ENCODE measurements at regions not wholly inside any gene's neighbourhood (a gene's known extent, or its start where the extent isn't known, plus 50 kb on each side); places are given as distances from the start of the nearest gene placed in this dataset.
"Not testable (repeated sequence)": the region's sequence is repeated elsewhere in the genome, so short reads cannot be mapped to it uniquely, and the experiment has no call there.

- no peak for DNase-seq (ENCODE audit: low read depth in 2 of 2)
Observed at GRCh38 chrX:52261125-52261462, 76.4 kb downstream of the MAGED4 start.

GRCh38 chrX:52261463-52262194 is 76.9 kb downstream of the MAGED4 start:
- DNase-seq (ENCODE audit: low read depth in 2 of 2), result peak; percentile 70 to 81

DNA sequence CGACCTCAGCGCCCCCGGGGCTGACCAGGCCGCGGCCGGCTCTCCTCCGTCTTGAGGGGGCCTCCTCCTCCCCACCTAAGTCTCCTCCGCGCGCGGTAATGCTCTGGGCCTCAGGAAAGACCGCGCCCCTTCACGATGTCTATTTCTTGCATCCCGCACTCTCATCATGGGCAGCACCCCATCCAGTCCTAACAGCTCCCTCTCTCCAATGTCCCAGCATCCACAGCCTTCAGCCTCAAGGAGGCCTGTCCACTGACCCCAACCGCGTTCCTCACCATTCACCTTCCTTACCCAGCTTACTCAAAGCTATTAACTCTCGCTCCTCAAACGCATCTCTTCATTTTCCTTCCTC is 77.5 kb downstream of the MAGED4 start:
- DNase-seq (ENCODE audit: low read depth in 2 of 2), result no peak

- DNase-seq (ENCODE audit: low read depth in 2 of 2), result no peak
Observed at GRCh38 chrX:52263417-52263816, 78.7 kb downstream of the MAGED4 start.

GRCh38 chrX:52265713-52266112 is 81.0 kb downstream of the MAGED4 start:
- DNase-seq (ENCODE audit: low read depth in 2 of 2), result no peak

- not testable (repeated sequence) for DNase-seq (ENCODE audit: low read depth in 2 of 2)
Observed at GRCh38 chrX:52268502-52268901, 83.8 kb downstream of the MAGED4 start.

DNA sequence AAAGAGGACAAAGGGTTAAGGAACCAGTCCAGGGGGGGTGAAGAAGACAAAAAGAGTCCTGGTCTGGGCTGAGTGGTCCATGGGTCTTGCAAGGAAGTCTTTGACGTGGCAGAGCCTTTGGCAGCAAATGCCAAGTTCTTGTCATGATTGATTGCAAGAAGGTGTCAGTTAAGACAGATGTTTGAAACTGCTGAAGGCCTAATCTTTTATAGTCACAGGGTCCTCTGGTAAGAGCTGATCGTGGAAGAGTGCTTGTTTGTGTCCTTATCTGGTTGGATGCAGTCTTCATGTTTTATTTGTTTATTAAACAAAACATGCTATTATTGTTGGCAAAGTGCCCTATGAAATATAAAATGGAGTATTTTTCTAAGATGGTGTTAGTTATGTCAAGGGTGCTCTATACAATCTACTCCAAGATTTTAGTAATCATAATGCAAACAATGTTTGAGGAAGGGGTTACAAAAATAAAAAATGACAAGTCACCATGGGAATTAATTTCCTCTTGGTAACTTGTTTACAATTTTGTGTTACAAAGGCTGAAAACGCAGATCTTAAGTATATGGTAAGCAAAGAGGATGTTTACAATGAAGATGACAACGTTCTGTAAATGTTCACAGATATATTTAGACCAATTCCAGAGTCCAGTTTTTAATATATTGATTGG is 85.9 kb downstream of the MAGED4 start:
- no peak for DNase-seq (ENCODE audit: low read depth in 2 of 2)

DNA sequence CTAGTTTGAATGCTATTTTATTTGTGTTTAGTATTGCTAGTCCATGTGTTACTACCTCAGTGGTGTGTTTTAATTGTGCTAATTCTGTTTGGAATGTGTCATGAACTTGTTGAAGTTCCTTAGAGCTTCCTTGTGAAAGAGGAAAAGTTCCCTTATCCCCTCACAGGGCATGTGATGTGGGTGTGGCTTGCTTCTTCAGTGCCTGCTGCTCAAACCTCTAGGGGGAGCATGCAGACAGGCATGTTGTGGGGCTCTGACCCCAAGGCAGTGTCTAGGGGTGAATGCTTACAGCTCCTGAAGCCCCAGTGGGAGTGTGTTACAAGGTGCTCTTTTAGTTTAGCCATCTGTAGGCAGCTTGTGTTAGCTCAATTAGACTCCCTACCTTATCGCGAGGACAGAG is 86.5 kb downstream of the MAGED4 start:
- DNase-seq (ENCODE audit: low read depth in 2 of 2), result no peak

GRCh38 chrX:52277666-52278065 is 91.2 kb upstream of the XAGE2 start:
- DNase-seq (ENCODE audit: low read depth in 2 of 2), result no peak

DNA sequence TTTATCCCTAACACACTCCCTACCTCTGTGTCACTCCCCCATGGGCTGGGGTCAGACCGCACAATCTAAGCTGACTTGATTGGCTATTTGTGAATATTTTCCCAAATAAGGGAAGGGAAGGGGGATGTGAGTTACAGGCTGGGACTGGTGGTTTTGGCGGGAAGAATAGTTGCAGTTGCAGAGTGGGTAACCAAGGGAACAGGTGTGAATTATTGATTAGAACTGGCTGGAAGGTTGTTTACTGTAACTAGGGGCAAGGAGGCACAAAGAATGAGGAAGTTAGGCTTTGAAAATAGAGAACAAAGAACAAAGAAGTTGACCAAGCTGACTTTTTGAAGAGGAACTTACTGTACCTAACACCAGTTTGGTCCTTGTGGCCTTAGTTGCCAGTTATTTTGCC is 88.0 kb upstream of the XAGE2 start:
- DNase-seq (ENCODE audit: low read depth in 2 of 2), result no peak

- no peak for DNase-seq (ENCODE audit: low read depth in 2 of 2)
Observed at GRCh38 chrX:52284865-52285264, 84.0 kb upstream of the XAGE2 start.

DNA sequence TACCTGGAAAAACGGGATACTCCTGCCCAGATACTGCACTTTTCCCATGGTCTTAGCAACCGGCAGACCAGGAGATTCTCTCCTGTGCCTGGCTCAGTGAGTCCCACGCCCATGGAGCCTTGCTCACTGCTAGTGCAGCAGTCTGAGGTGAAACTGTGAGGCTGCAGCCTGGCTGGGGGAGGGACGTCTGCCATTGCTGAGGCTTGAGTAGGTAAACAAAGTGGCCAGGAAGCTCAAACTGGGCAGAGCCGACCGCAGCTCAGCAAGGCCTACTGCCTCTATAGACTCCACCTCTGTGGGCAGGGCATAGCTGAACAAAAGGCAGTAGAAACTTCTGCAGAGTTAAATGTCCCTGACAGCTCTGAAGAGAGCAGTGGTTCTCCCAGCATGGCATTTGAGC is 69.9 kb upstream of the XAGE2 start:
- not testable (repeated sequence) for DNase-seq (ENCODE audit: low read depth in 2 of 2)

DNA sequence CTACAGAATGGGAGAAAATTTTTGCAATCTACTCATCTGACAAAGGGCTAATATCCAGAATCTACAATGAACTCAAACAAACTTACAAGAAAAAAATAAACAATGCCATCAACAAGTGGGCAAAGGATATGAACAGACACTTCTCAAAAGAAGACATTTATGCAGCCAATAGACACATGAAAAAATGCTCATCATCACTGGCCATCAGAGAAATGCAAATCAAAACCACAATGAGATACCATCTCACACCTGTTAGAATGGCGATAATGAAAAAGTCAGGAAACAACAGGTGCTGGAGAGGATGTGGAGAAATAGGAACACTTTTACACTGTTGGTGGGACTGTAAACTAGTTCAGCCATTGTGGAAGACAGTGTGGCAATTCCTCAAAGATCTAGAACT is 60.3 kb upstream of the XAGE2 start:
- DNase-seq (ENCODE audit: low read depth in 2 of 2), result not testable (repeated sequence)

Data from stimulated activated CD8-positive, alpha-beta memory T cell treated with anti-CD3 and anti-CD28 coated beads, Interleukin-7, amount 100 ng/mL, for 1 hour (primary cell).